ENCODE measurements at regions not wholly inside any gene's neighbourhood (a gene's known extent, or its start where the extent isn't known, plus 50 kb on each side); places are given as distances from the start of the nearest gene placed in this dataset.

DNA sequence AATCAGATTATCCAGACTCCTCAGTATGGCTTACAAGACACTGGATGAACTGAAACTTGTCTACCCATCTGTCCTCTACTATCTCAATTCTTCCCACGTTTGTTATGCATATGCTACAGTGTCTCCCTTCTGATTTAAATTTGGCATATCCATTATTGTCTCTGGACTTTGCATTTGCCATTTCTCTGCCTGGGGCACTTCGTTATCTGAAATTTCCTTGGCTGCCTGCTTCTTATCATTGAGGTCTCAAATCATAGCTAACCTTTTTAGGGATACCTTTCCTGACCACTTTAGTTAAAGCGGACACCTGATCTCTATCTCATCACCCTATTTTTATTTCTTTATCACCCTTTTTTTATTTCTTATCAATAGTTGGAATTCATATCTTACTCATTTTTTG lies 853.4 kb downstream of the KCNJ2 start:
- WGBS: 80% methylated on average over 3 of the region's 3 CpGs
- H3K4me3 ChIP-seq (ENCODE audit: low read depth in 1 of 3, low read length in 3 of 3): no peak overlapping the region
- TF ChIP-seq, protein P1, sequence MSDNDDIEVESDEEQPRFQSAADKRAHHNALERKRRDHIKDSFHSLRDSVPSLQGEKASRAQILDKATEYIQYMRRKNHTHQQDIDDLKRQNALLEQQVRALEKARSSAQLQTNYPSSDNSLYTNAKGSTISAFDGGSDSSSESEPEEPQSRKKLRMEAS (IDR thresholded peaks at IDR 0.05): no peak
- H3K9me3 ChIP-seq (ENCODE audit: control insufficient read depth in 4 of 4, low read length in 3 of 4): no peaks in the 10 kb centered on the region
- H3K27me3 ChIP-seq (ENCODE audit: control insufficient read depth in 4 of 4, insufficient read depth in 4 of 4, low read length in 3 of 4): no peaks in the 10 kb centered on the region
- no peak for DNase-seq (ENCODE audit: low spot score)
- no peak overlapping the region for H3K27ac ChIP-seq (ENCODE audit: low read depth in 1 of 2, low read length in 2 of 2)
- no peak overlapping the region for H3K9ac ChIP-seq (ENCODE audit: low read depth in 1 of 2, low read length in 2 of 2)
- H3K36me3 ChIP-seq (ENCODE audit: control insufficient read depth in 4 of 4, insufficient read depth in 3 of 4, low read depth in 1 of 4, low read length in 3 of 4): no peaks in the 10 kb centered on the region
- H3K4me1 ChIP-seq (ENCODE audit: control insufficient read depth in 4 of 4, insufficient read depth in 4 of 4, low read length in 3 of 4): no peaks in the 10 kb centered on the region

DNA sequence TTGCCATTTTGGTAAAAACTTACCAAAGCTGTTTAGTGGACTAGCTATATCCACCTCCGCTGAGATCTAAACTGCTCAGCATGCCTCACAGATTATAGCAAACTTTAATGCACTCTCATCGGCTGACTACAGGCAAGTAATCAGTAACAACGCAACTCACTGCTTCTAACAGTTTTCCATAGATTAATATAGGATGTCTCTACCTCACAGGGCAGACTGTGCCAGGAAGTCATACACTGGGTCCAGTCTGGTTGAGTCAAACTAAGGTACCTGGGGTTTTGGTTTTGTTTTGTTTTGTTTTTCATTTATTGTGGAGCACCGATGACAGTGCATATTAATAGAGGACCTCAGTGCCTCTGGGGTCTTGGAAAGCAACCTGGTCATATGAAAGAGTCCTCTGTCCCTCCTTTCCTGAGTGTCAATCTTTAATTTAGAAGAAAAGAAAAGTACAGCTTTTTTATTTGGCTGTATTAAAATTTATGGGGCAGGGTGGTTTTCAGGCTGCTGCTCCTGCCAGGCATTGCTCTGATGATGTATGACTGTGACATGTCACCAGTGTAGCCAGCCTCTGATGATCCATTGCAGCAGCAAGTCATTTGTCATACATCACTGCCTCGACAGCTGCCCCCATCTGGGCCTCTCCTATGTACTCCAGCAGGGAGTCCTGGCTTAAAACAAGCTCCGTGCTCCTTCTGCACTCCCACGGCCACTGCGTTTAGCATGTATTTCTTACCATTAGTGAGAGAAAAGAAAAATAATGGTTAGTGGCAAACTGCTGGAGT lies 854.1 kb downstream of the KCNJ2 start:
- no peak for DNase-seq (ENCODE audit: low spot score)
- Histone ChIP-seq H3K4me1 (ENCODE audit: control insufficient read depth in 4 of 4, insufficient read depth in 4 of 4, low read length in 3 of 4) (no peaks in the 10 kb centered on the region), H3K27me3 (ENCODE audit: control insufficient read depth in 4 of 4, insufficient read depth in 4 of 4, low read length in 3 of 4) (no peaks in the 10 kb centered on the region), H3K36me3 (ENCODE audit: control insufficient read depth in 4 of 4, insufficient read depth in 3 of 4, low read depth in 1 of 4, low read length in 3 of 4) (no peaks in the 10 kb centered on the region), H3K27ac (ENCODE audit: low read depth in 1 of 2, low read length in 2 of 2) (no peak overlapping the region), H3K9me3 (ENCODE audit: control insufficient read depth in 4 of 4, low read length in 3 of 4) (no peaks in the 10 kb centered on the region), H3K4me3 (ENCODE audit: low read depth in 1 of 3, low read length in 3 of 3) (no peak overlapping the region), H3K9ac (ENCODE audit: low read depth in 1 of 2, low read length in 2 of 2) (no peak overlapping the region)
- WGBS: 70% methylated on average over 8 of the region's 8 CpGs
- TF ChIP-seq EGR1 (IDR thresholded peaks at IDR 0.05; ENCODE audit: low read depth in 2 of 2) (no peak), FOXA2 (IDR thresholded peaks at IDR 0.05) (no peak), SP1 (IDR thresholded peaks at IDR 0.05) (no peak), HNF4A (conservative IDR thresholded peaks at IDR 0.05) (no peak), JUND (IDR thresholded peaks at IDR 0.05) (no peak), YY1 (IDR thresholded peaks at IDR 0.05) (no peak), RAD21 (IDR thresholded peaks at IDR 0.05) (no peak)
- TF ChIP-seq, protein P2, sequence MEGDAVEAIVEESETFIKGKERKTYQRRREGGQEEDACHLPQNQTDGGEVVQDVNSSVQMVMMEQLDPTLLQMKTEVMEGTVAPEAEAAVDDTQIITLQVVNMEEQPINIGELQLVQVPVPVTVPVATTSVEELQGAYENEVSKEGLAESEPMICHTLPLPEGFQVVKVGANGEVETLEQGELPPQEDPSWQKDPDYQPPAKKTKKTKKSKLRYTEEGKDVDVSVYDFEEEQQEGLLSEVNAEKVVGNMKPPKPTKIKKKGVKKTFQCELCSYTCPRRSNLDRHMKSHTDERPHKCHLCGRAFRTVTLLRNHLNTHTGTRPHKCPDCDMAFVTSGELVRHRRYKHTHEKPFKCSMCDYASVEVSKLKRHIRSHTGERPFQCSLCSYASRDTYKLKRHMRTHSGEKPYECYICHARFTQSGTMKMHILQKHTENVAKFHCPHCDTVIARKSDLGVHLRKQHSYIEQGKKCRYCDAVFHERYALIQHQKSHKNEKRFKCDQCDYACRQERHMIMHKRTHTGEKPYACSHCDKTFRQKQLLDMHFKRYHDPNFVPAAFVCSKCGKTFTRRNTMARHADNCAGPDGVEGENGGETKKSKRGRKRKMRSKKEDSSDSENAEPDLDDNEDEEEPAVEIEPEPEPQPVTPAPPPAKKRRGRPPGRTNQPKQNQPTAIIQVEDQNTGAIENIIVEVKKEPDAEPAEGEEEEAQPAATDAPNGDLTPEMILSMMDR (IDR thresholded peaks at IDR 0.05; ENCODE audit: low read depth, low read length, missing input control): no peak

DNA sequence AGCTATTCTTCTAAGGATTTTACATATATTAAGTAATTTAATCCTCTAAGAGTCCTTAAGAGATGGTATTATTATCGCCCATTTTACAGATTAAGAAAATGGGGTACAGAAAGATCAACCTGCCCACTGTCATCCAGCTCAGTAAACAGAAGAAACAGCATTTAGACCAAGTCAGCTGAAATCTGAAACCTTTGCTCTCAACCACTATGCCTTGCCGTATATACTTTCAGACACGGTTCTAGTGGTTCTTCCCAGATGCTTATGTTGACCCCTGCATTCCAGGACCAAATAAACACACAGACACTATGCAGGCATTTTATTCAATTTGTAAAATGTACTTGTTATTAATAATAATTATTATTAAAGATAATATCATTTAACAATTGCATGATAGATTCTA lies 854.8 kb downstream of the KCNJ2 start:
- no peaks in the 10 kb centered on the region for H3K27me3 ChIP-seq (ENCODE audit: control insufficient read depth in 4 of 4, insufficient read depth in 4 of 4, low read length in 3 of 4)
- no peaks in the 10 kb centered on the region for H3K4me1 ChIP-seq (ENCODE audit: control insufficient read depth in 4 of 4, insufficient read depth in 4 of 4, low read length in 3 of 4)
- no peaks in the 10 kb centered on the region for H3K9me3 ChIP-seq (ENCODE audit: control insufficient read depth in 4 of 4, low read length in 3 of 4)
- H3K9ac ChIP-seq (ENCODE audit: low read depth in 1 of 2, low read length in 2 of 2): no peak overlapping the region
- H3K4me3 ChIP-seq (ENCODE audit: low read depth in 1 of 3, low read length in 3 of 3): no peak overlapping the region
- DNase-seq (ENCODE audit: low spot score): no peak
- TF ChIP-seq GABPA (IDR thresholded peaks at IDR 0.05 in 1 of 2, conservative IDR thresholded peaks at IDR 0.05 in 1 of 2) (no peak), RAD21 (IDR thresholded peaks at IDR 0.05) (no peak), RXRA (IDR thresholded peaks at IDR 0.05) (no peak), FOXA2 (IDR thresholded peaks at IDR 0.05) (no peak), HNF4G (IDR thresholded peaks at IDR 0.05) (no peak), SP1 (IDR thresholded peaks at IDR 0.05) (no peak)
- TF ChIP-seq, protein P3, sequence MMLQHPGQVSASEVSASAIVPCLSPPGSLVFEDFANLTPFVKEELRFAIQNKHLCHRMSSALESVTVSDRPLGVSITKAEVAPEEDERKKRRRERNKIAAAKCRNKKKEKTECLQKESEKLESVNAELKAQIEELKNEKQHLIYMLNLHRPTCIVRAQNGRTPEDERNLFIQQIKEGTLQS (IDR thresholded peaks at IDR 0.05): no peak
- TF ChIP-seq, protein P4, sequence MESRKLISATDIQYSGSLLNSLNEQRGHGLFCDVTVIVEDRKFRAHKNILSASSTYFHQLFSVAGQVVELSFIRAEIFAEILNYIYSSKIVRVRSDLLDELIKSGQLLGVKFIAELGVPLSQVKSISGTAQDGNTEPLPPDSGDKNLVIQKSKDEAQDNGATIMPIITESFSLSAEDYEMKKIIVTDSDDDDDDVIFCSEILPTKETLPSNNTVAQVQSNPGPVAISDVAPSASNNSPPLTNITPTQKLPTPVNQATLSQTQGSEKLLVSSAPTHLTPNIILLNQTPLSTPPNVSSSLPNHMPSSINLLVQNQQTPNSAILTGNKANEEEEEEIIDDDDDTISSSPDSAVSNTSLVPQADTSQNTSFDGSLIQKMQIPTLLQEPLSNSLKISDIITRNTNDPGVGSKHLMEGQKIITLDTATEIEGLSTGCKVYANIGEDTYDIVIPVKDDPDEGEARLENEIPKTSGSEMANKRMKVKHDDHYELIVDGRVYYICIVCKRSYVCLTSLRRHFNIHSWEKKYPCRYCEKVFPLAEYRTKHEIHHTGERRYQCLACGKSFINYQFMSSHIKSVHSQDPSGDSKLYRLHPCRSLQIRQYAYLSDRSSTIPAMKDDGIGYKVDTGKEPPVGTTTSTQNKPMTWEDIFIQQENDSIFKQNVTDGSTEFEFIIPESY (IDR thresholded peaks at IDR 0.05): no peak
- TF ChIP-seq, protein P2 (IDR thresholded peaks at IDR 0.05; ENCODE audit: low read depth, low read length, missing input control): no peak
- H3K27ac ChIP-seq (ENCODE audit: low read depth in 1 of 2, low read length in 2 of 2): no peak overlapping the region
- no peaks in the 10 kb centered on the region for H3K36me3 ChIP-seq (ENCODE audit: control insufficient read depth in 4 of 4, insufficient read depth in 3 of 4, low read depth in 1 of 4, low read length in 3 of 4)
- WGBS: 81% methylated on average over 3 of the region's 3 CpGs

Data from liver (tissue), 8 donors.